ENCODE measurements at regions not wholly inside any gene's neighbourhood (a gene's known extent, or its start where the extent isn't known, plus 50 kb on each side); places are given as distances from the start of the nearest gene placed in this dataset.

DNA sequence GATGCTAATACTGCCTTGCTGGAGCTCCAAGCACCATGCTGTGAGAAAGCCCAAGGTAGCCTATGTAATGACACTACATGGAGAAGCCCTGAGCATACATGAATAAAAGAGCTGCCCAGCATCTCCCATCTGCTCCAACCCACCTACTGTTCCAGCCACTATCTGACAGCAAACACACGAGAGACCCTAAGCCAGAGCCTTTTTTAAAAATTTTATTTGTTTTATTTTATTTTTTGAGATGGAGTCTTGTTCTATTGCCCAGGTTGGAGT, 95.2 kb upstream of the PRICKLE1 start:
- TF ChIP-seq, protein P1, sequence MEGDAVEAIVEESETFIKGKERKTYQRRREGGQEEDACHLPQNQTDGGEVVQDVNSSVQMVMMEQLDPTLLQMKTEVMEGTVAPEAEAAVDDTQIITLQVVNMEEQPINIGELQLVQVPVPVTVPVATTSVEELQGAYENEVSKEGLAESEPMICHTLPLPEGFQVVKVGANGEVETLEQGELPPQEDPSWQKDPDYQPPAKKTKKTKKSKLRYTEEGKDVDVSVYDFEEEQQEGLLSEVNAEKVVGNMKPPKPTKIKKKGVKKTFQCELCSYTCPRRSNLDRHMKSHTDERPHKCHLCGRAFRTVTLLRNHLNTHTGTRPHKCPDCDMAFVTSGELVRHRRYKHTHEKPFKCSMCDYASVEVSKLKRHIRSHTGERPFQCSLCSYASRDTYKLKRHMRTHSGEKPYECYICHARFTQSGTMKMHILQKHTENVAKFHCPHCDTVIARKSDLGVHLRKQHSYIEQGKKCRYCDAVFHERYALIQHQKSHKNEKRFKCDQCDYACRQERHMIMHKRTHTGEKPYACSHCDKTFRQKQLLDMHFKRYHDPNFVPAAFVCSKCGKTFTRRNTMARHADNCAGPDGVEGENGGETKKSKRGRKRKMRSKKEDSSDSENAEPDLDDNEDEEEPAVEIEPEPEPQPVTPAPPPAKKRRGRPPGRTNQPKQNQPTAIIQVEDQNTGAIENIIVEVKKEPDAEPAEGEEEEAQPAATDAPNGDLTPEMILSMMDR (IDR thresholded peaks at IDR 0.05) = no peak
- no peak for TF ChIP-seq POLR2A (IDR thresholded peaks at IDR 0.05)
